HepG2 (cell line): ENCODE measurements at regions not wholly inside any gene's neighbourhood (a gene's known extent, or its start where the extent isn't known, plus 50 kb on each side); places are given as distances from the start of the nearest gene placed in this dataset.

Source experiments
- ATAC-seq: fragments of 200-7000 bp; cut with Tn5 transposase; 3 replicates; pipeline ENCODE4 v1.9.1; 2020; ENCODE audit warnings: mild to moderate bottlenecking, moderate library complexity
- BruUV-seq: library from RNA; stranded (reverse); fragments of 400-500 nt; replicated peaks from 2 replicates; lab custom pipeline; 2021; lab: Mats Ljungman, UMichigan
- CTCF ChIA-PET: fragments of 300-600 bp; formaldehyde crosslinking; extraction: SDS; loops from one replicate; lab custom pipeline; 2021; ENCODE audit warnings: low total read pairs, inconsistent platforms, low intra/inter-chr PET ratio; lab: Yijun Ruan, JAX
- POLR2A ChIA-PET: fragments of 350-600 bp; sonication (Branson Sonifier 250); formaldehyde crosslinking; loops from one replicate; lab custom pipeline; 2020; ENCODE audit warnings: antibody characterized with exemption, inconsistent platforms; lab: Yijun Ruan, JAX
- DNase-seq: peaks from one replicate; pipeline ENCODE4 v3.0.0-alpha.2; 2015; ENCODE audit warnings: low spot score
- FAIRE-seq: peaks from 3 replicates; lab custom pipeline; 2011; peaks lifted over from hg19 to GRCh38; lab: Jason Lieb, UNC
- H2AFZ ChIP-seq: one replicate; pipeline ENCODE4 v1.6.1; 2011; ENCODE audit warnings: low read length, inconsistent platforms
- H3K27ac ChIP-seq: fragments of 300-600 bp; 3 replicates; pipeline ENCODE4 v1.8.0; 2011; ENCODE audit warnings: mixed run types, mild to moderate bottlenecking, mixed read lengths, low read length, inconsistent platforms; ENCODE audit not compliant: insufficient read depth; ENCODE audit errors: extremely low read length
- H3K27me3 ChIP-seq, 2 experiments: fragments of 200-600 bp in 1 of 2; 2 replicates in 1 of 2; 3 replicates in 1 of 2; pipeline versions ENCODE4 v1.6.0 to v1.8.0; 2011; ENCODE audit warnings: low read length in 2 of 2, mild to moderate bottlenecking in 2 of 2, moderate library complexity in 2 of 2, inconsistent platforms in 1 of 2; ENCODE audit not compliant: insufficient read depth in 2 of 2, control insufficient read depth in 1 of 2
- H3K36me3 ChIP-seq, 2 experiments: fragments of 200-600 bp in 1 of 2; replicated peaks in 1 of 2; 2 replicates in 1 of 2; 3 replicates in 1 of 2; pipeline versions ENCODE4 v1.5.1 to v1.8.0; 2011; ENCODE audit warnings: low read length in 2 of 2, inconsistent platforms in 1 of 2; ENCODE audit not compliant: insufficient read depth in 2 of 2, control insufficient read depth in 1 of 2
- H3K4me1 ChIP-seq: 2 replicates; pipeline ENCODE4 v1.5.1; 2012; ENCODE audit warnings: low read length, inconsistent platforms; ENCODE audit not compliant: insufficient read depth
- H3K4me2 ChIP-seq: 2 replicates; pipeline ENCODE4 v1.6.0; 2011; ENCODE audit warnings: low read depth, low read length, inconsistent platforms
- H3K4me3 ChIP-seq, 3 experiments: fragments of 200-600 bp in 1 of 3; sonication (generic), shearing (Covaris generic) in 1 of 3; replicated peaks in 1 of 3; 2 replicates each; pipeline ENCODE4 v1.5.1; 2011 to 2016; ENCODE audit warnings: low read length in 3 of 3, inconsistent platforms in 2 of 3, low read depth in 2 of 3, mild to moderate bottlenecking in 2 of 3, control low read depth in 1 of 3, mixed read lengths in 1 of 3; ENCODE audit not compliant: insufficient read depth in 1 of 3
- H3K79me2 ChIP-seq: one replicate; pipeline ENCODE4 v1.6.1; 2011; ENCODE audit warnings: low read length, inconsistent platforms; ENCODE audit not compliant: insufficient read depth
- H3K9ac ChIP-seq: 2 replicates; pipeline ENCODE4 v1.6.0; 2011; ENCODE audit warnings: mild to moderate bottlenecking, low read depth, low read length, inconsistent platforms; ENCODE audit not compliant: insufficient read depth
- H3K9me3 ChIP-seq: 2 replicates; pipeline ENCODE4 v1.5.1; 2012; ENCODE audit warnings: mild to moderate bottlenecking, low read length
- H4K20me1 ChIP-seq: 2 replicates; pipeline ENCODE4 v1.6.0; 2011; ENCODE audit warnings: inconsistent platforms, mild to moderate bottlenecking, low read length, moderate library complexity; ENCODE audit not compliant: insufficient read depth
- ARID3A ChIP-seq: IDR thresholded peaks from 2 replicates; pipeline ENCODE4 v1.6.1; 2012; ENCODE audit warnings: low read depth, low read length, improper control_type of control experiment
- FOXA3 ChIP-seq: IDR thresholded peaks from 2 replicates; pipeline ENCODE4 v1.6.1; 2016; ENCODE audit warnings: missing genetic modification reagents, missing compliant biosample characterization
- FOXP4 ChIP-seq: sonication (generic); formaldehyde crosslinking; IDR thresholded peaks from 2 replicates; pipeline ENCODE4 v1.4.0; 2020; ENCODE audit warnings: missing genetic modification reagents
- HNRNPLL ChIP-seq: fragments of 200-400 bp; formaldehyde crosslinking; IDR thresholded peaks from 2 replicates; pipeline ENCODE4 v1.6.1; 2017; ENCODE audit warnings: mild to moderate bottlenecking, low read depth, low read length; ENCODE audit not compliant: poor library complexity, severe bottlenecking
- TBX2 ChIP-seq: sonication (generic); formaldehyde crosslinking; IDR thresholded peaks from 2 replicates; pipeline ENCODE4 v1.5.0; 2020; ENCODE audit warnings: missing genetic modification reagents, mild to moderate bottlenecking, borderline replicate concordance
- THAP11 ChIP-seq: IDR thresholded peaks from 2 replicates; pipeline ENCODE4 v1.6.1; 2016; ENCODE audit warnings: missing biosample characterization, missing genetic modification reagents
- ZBTB26 ChIP-seq: IDR thresholded peaks from 2 replicates; pipeline ENCODE4 v1.6.1; 2016; ENCODE audit warnings: missing compliant biosample characterization, missing genetic modification reagents, borderline replicate concordance
- ZNF33A ChIP-seq: sonication (generic); formaldehyde crosslinking; IDR thresholded peaks from 2 replicates; pipeline ENCODE4 v1.5.1; 2020; ENCODE audit warnings: missing genetic modification reagents, mild to moderate bottlenecking, moderate library complexity, borderline replicate concordance
- WGBS: methylation state at CpG from one replicate; pipeline ENCODE4 v1.1.6; 2017; ENCODE audit warnings: low lambda C conversion rate; 5-methylcytosine and 5-hydroxymethylcytosine counted together
- in situ Hi-C: cut with HindIII; loops from 2 replicates; pipeline ENCODE4 v1.10.0; 2017; ENCODE audit warnings: low pct_unique_long_range_greater_than_20kb; ENCODE audit not compliant: extremely low pct_ligation_motif_present
- intact Hi-C: fragments of 100-400 bp; cut with micrococcal nuclease; formaldehyde crosslinking; loops from one replicate; pipeline ENCODE4 v1.10.0; 2022; ENCODE audit not compliant: unreplicated experiment
- TF ChIP-seq, protein P1 (sequence below): sonication (generic); formaldehyde crosslinking; IDR thresholded peaks from 2 replicates; pipeline ENCODE4 v1.9.0; 2021; ENCODE audit warnings: missing genetic modification reagents, borderline replicate concordance
- TF ChIP-seq, protein P2 (sequence below): sonication (generic); formaldehyde crosslinking; IDR thresholded peaks from 2 replicates; pipeline ENCODE4 v1.5.0; 2020; ENCODE audit warnings: missing genetic modification reagents

DNA sequence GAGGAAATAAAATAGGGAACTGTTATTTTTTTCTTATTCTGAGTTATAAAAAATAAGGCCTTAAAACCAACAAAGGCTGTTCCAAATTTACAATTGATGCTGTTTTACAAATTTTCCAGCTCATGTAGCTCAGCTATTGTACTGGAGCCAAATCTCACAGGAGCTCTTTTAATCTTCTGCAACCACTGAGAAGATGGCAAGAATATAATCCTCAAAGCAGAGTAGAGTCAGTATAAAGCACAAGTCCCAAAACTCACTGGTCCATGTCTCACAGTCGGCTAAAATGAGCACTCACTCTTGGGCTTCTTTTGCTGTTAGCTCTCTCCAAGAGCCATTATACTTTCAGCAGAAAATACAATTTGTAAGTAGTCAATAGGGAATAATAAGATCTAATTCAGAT lies 1074.4 kb upstream of the PRR20A start:
- no peaks in the 10 kb centered on the region for H3K4me1 ChIP-seq
- H4K20me1 ChIP-seq: no peaks in the 10 kb centered on the region
- in situ Hi-C loops: no loop called here
- no peaks in the 10 kb centered on the region for H3K79me2 ChIP-seq
- 0% methylated on average over 1 of the region's 1 CpG for WGBS
- DNase-seq: no peak
- TF ChIP-seq HNRNPLL (no peak), FOXA3 (no peak)
- TF ChIP-seq, protein P1, sequence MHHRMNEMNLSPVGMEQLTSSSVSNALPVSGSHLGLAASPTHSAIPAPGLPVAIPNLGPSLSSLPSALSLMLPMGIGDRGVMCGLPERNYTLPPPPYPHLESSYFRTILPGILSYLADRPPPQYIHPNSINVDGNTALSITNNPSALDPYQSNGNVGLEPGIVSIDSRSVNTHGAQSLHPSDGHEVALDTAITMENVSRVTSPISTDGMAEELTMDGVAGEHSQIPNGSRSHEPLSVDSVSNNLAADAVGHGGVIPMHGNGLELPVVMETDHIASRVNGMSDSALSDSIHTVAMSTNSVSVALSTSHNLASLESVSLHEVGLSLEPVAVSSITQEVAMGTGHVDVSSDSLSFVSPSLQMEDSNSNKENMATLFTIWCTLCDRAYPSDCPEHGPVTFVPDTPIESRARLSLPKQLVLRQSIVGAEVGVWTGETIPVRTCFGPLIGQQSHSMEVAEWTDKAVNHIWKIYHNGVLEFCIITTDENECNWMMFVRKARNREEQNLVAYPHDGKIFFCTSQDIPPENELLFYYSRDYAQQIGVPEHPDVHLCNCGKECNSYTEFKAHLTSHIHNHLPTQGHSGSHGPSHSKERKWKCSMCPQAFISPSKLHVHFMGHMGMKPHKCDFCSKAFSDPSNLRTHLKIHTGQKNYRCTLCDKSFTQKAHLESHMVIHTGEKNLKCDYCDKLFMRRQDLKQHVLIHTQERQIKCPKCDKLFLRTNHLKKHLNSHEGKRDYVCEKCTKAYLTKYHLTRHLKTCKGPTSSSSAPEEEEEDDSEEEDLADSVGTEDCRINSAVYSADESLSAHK (CRISPR knock-in tag): no peak
- H3K27ac ChIP-seq: no peak overlapping the region
- FAIRE-seq: no peak
- BruUV-seq: no TSS peak
- intact Hi-C loops: no loop called here
- no peak overlapping the region for H2AFZ ChIP-seq
- H3K27me3 ChIP-seq: no peaks in the 10 kb centered on the region
- no peak for ATAC-seq
- H3K9ac ChIP-seq: no peak overlapping the region
- peaks cover 23% of the 10 kb centered on the region for H3K9me3 ChIP-seq
- CTCF ChIA-PET: no interaction called here
- POLR2A ChIA-PET: no interaction called here
- no peaks in the 10 kb centered on the region for H3K36me3 ChIP-seq
- H3K4me2 ChIP-seq: no peak overlapping the region
- no peak overlapping the region for H3K4me3 ChIP-seq

GRCh38 chr13:56102641-56103040 lies 1038.1 kb upstream of the PRR20A start:
- no TSS peak for BruUV-seq
- H3K9me3 ChIP-seq: peaks cover 69% of the 10 kb centered on the region
- H3K4me3 ChIP-seq: no peak overlapping the region
- no peak for DNase-seq
- no peak overlapping the region for H3K9ac ChIP-seq
- H3K4me2 ChIP-seq: no peak overlapping the region
- 50% methylated on average over 1 of the region's 1 CpG for WGBS
- no peak for FAIRE-seq
- H3K79me2 ChIP-seq: no peaks in the 10 kb centered on the region
- ChIA-PET POLR2A (no interaction called here), CTCF (no interaction called here)
- no peak overlapping the region for H3K27ac ChIP-seq
- ATAC-seq: no peak
- in situ Hi-C loops (no loop called here), intact Hi-C loops (no loop called here)
- H4K20me1 ChIP-seq: no peaks in the 10 kb centered on the region
- no peak overlapping the region for H2AFZ ChIP-seq
- no peaks in the 10 kb centered on the region for H3K36me3 ChIP-seq
- H3K27me3 ChIP-seq: no peaks in the 10 kb centered on the region
- H3K4me1 ChIP-seq: no peaks in the 10 kb centered on the region
- TF ChIP-seq ZNF33A (CRISPR knock-in tag): no peak
- TF ChIP-seq, protein P2, sequence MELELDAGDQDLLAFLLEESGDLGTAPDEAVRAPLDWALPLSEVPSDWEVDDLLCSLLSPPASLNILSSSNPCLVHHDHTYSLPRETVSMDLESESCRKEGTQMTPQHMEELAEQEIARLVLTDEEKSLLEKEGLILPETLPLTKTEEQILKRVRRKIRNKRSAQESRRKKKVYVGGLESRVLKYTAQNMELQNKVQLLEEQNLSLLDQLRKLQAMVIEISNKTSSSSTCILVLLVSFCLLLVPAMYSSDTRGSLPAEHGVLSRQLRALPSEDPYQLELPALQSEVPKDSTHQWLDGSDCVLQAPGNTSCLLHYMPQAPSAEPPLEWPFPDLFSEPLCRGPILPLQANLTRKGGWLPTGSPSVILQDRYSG (CRISPR knock-in tag): no peak
- TF ChIP-seq TBX2 (CRISPR knock-in tag): no peak
- no peak for TF ChIP-seq ARID3A
- TF ChIP-seq FOXP4 (CRISPR knock-in tag): no peak
- TF ChIP-seq THAP11 (CRISPR knock-in tag): no peak
- TF ChIP-seq ZBTB26 (CRISPR knock-in tag): no peak
